ENCODE measurements at regions not wholly inside any gene's neighbourhood (a gene's known extent, or its start where the extent isn't known, plus 50 kb on each side); places are given as distances from the start of the nearest gene placed in this dataset.

DNA sequence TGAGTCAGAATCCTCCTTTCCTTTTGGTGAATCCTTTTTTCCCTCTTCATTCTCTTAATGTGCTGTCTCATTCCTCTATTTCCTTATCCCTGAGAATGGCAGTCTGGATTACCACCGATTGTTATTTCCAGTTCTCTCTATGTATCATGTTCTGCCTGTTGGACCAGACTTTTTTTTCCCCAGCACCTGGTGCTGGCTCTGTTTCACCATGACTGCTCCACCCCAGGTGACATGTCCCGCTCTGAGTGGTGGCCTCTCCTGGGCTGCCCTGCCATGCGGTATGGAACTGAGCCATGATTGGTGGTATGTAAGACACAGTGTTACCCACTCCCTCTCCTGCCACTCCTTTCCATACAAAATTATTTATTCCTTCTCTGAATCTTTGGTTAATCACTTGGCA, 399.9 kb downstream of the GATA3 start (continued):
- TF ChIP-seq, protein P1, sequence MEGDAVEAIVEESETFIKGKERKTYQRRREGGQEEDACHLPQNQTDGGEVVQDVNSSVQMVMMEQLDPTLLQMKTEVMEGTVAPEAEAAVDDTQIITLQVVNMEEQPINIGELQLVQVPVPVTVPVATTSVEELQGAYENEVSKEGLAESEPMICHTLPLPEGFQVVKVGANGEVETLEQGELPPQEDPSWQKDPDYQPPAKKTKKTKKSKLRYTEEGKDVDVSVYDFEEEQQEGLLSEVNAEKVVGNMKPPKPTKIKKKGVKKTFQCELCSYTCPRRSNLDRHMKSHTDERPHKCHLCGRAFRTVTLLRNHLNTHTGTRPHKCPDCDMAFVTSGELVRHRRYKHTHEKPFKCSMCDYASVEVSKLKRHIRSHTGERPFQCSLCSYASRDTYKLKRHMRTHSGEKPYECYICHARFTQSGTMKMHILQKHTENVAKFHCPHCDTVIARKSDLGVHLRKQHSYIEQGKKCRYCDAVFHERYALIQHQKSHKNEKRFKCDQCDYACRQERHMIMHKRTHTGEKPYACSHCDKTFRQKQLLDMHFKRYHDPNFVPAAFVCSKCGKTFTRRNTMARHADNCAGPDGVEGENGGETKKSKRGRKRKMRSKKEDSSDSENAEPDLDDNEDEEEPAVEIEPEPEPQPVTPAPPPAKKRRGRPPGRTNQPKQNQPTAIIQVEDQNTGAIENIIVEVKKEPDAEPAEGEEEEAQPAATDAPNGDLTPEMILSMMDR (IDR thresholded peaks at IDR 0.05 in 2 of 3, conservative IDR thresholded peaks at IDR 0.05 in 1 of 3; ENCODE audit: borderline replicate concordance in 1 of 3, insufficient read depth in 1 of 3, low read depth in 2 of 3, low read length in 2 of 3), result no peak
- TF ChIP-seq EGR1 (IDR thresholded peaks at IDR 0.05; ENCODE audit: low read depth), result no peak

DNA sequence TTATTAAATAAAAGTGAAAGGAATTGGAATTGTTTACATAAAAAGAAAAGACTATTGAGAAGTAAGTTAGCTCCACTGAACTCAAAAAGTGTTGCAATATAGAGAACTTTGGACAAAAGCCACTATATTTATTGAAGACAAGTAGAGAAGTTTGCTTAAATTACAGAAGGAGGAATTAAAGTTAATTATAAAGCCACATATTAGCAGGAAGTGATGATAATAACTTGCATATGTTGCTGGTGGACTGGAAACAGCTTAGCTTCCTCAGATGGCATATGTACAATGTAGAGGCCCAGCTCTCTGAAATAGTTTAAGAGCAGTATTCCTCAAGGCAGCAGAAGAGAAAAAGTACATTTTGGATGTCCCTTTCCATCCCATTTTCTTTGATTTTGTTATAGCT, 400.7 kb downstream of the GATA3 start:
- Histone ChIP-seq H3K9me3 (ENCODE audit: control insufficient read depth in 1 of 2, insufficient read depth in 1 of 2, low read depth in 1 of 2, low read length in 2 of 2) (no peaks in the 10 kb centered on the region; a peak in 1 of 4 replicates), H4K20me1 (ENCODE audit: insufficient read depth) (no peaks in the 10 kb centered on the region), H2AFZ (ENCODE audit: low read depth, low read length, poor library complexity, severe bottlenecking) (no peak overlapping the region), H3K9ac (ENCODE audit: low read length) (no peak overlapping the region), H3K9me2 (ENCODE audit: insufficient read depth) (no peaks in the 10 kb centered on the region), H3K36me3 (ENCODE audit: control insufficient read depth in 1 of 2, insufficient read depth in 2 of 2, low read length in 2 of 2) (no peaks in the 10 kb centered on the region), H3K4me3 (replicated peaks in 1 of 2; ENCODE audit: low read depth in 1 of 2, low read length in 2 of 2) (no peak overlapping the region), H3K4me2 (ENCODE audit: low read length) (no peak overlapping the region), H3K27me3 (ENCODE audit: insufficient read depth, low read length) (no peaks in the 10 kb centered on the region), H3K27ac (ENCODE audit: low read depth, low read length) (no peak overlapping the region), H3K4me1 (ENCODE audit: control insufficient read depth in 1 of 2, insufficient read depth in 2 of 2, low read length in 2 of 2) (no peaks in the 10 kb centered on the region), H3K79me2 (ENCODE audit: insufficient read depth, low read length) (no peaks in the 10 kb centered on the region)
- ChIA-PET CTCF (no interaction called here), POLR2A (no interaction called here), RAD21 (ENCODE audit: low non-redundant PET in 1 of 2, low total read pairs in 2 of 2, uncharacterized antibody in 2 of 2, unreplicated experiment in 2 of 2) (no interaction called here)
- ATAC-seq (no peak), DNase-seq (ENCODE audit: low read depth, low spot score) (no peak)
- intact Hi-C loops (cut with micrococcal nuclease), result no loop called here
- TF ChIP-seq CBX3 (IDR thresholded peaks at IDR 0.05; ENCODE audit: low read depth) (no peak), SIN3A (IDR thresholded peaks at IDR 0.05; ENCODE audit: low read depth) (no peak), SRF (IDR thresholded peaks at IDR 0.05; ENCODE audit: low read depth) (no peak), TCF7L2 (IDR thresholded peaks at IDR 0.05; ENCODE audit: borderline replicate concordance, extremely low read depth, insufficient read depth, insufficient read length) (no peak), ZNF274 (IDR thresholded peaks at IDR 0.05; ENCODE audit: low read depth, low read length) (no peak), EZH2phosphoT487 (IDR thresholded peaks at IDR 0.05; ENCODE audit: borderline replicate concordance) (no peak), POLR2A (IDR thresholded peaks at IDR 0.05; ENCODE audit: borderline replicate concordance, extremely low read depth, insufficient read depth, insufficient read length) (no peak), ZFX (IDR thresholded peaks at IDR 0.05) (no peak), YY1 (IDR thresholded peaks at IDR 0.05; ENCODE audit: extremely low read depth, insufficient replicate concordance, low read depth, low read length) (no peak), EGR1 (IDR thresholded peaks at IDR 0.05; ENCODE audit: low read depth) (no peak)
- no TSS peak for BruUV-seq (replicated peaks)

All from HCT116 (cell line).